H1 (cell line): ENCODE measurements at regions not wholly inside any gene's neighbourhood (a gene's known extent, or its start where the extent isn't known, plus 50 kb on each side); places are given as distances from the start of the nearest gene placed in this dataset.

Experiments
- CTCF ChIA-PET: fragments of 300-600 bp; sonication (Branson Sonifier 250); formaldehyde crosslinking; loops from one replicate; lab custom pipeline; 2021; ENCODE audit not compliant: partially characterized antibody; lab: Charles Lee
- POLR2A ChIA-PET: fragments of 300-600 bp; sonication (Branson Sonifier 250); formaldehyde crosslinking; loops from one replicate; lab custom pipeline; 2021; ENCODE audit warnings: inconsistent platforms; ENCODE audit not compliant: partially characterized antibody; lab: Charles Lee
- DNase-seq, 2 experiments: peaks; one replicate each; pipeline versions ENCODE4 v3.0.0 to v3.0.0-alpha.2; 2010 to 2022; ENCODE audit warnings: low spot score in 2 of 2, low read depth in 1 of 2, mixed read lengths in 1 of 2
- FAIRE-seq: peaks from 2 replicates; lab custom pipeline; 2011; peaks lifted over from hg19 to GRCh38; lab: Jason Lieb, UNC
- H2AFZ ChIP-seq: 2 replicates; pipeline ENCODE4 v1.8.1; 2012; ENCODE audit warnings: low read length, inconsistent platforms
- H2AK5ac ChIP-seq: 2 replicates; pipeline ENCODE4 v1.6.1; 2013; ENCODE audit warnings: low read depth, low read length
- H2BK120ac ChIP-seq: replicated peaks from 2 replicates; pipeline ENCODE3; 2013; ENCODE audit warnings: low read depth, low read length, inconsistent platforms
- H2BK12ac ChIP-seq: 2 replicates; pipeline ENCODE4 v1.6.1; 2013; ENCODE audit warnings: low read depth, low read length
- H2BK15ac ChIP-seq: 2 replicates; pipeline ENCODE4 v1.6.1; 2013; ENCODE audit warnings: low read length
- H2BK20ac ChIP-seq: 2 replicates; pipeline ENCODE4 v1.6.1; 2013; ENCODE audit warnings: low read length
- H2BK5ac ChIP-seq: 2 replicates; pipeline ENCODE4 v1.6.1; 2013; ENCODE audit warnings: low read depth, low read length
- H3K14ac ChIP-seq: 2 replicates; pipeline ENCODE4 v1.6.1; 2013; ENCODE audit warnings: inconsistent platforms; ENCODE audit not compliant: insufficient read length
- H3K18ac ChIP-seq: 2 replicates; pipeline ENCODE4 v1.6.1; 2013; ENCODE audit warnings: low read length; ENCODE audit errors: extremely low read depth
- H3K23ac ChIP-seq: 2 replicates; pipeline ENCODE4 v1.6.1; 2013; ENCODE audit warnings: inconsistent platforms; ENCODE audit not compliant: insufficient read length
- H3K23me2 ChIP-seq: 2 replicates; pipeline ENCODE4 v1.6.1; 2013; ENCODE audit warnings: low read depth, low read length
- H3K27ac ChIP-seq: 2 replicates; pipeline ENCODE4 v1.6.1; 2011; ENCODE audit warnings: low read depth, low read length, inconsistent platforms
- H3K27me3 ChIP-seq, 4 experiments: replicated peaks in 1 of 4; 1 replicate in 1 of 4; 2 replicates in 3 of 4; pipeline versions ENCODE4 v1.6.1 to v1.8.1; 2011 to 2013; ENCODE audit warnings: low read length in 3 of 4, mild to moderate bottlenecking in 3 of 4, inconsistent platforms in 2 of 4, mixed read lengths in 2 of 4, moderate library complexity in 1 of 4; ENCODE audit not compliant: control insufficient read depth in 3 of 4, insufficient read depth in 3 of 4; ENCODE audit errors: extremely low read depth in 1 of 4
- H3K36me3 ChIP-seq, 4 experiments: 2 replicates each; pipeline versions ENCODE4 v1.6.1 to v1.8.1; 2011 to 2013; ENCODE audit warnings: mild to moderate bottlenecking in 4 of 4, low read length in 3 of 4, moderate library complexity in 2 of 4, control low read depth in 1 of 4, inconsistent platforms in 1 of 4; ENCODE audit not compliant: insufficient read depth in 4 of 4, control insufficient read depth in 2 of 4
- H3K4ac ChIP-seq: replicated peaks from 2 replicates; pipeline ENCODE3; 2013; ENCODE audit warnings: low read length, low read depth, mixed read lengths, inconsistent platforms; ENCODE audit not compliant: insufficient read length
- H3K4me1 ChIP-seq, 4 experiments: replicated peaks in 1 of 4; 1 replicate in 1 of 4; 2 replicates in 3 of 4; pipeline versions ENCODE4 v1.6.1 to v1.8.1; 2011 to 2013; ENCODE audit warnings: low read length in 3 of 4, inconsistent platforms in 2 of 4, mixed read lengths in 1 of 4; ENCODE audit not compliant: insufficient read depth in 4 of 4, control insufficient read depth in 3 of 4
- H3K4me2 ChIP-seq, 2 experiments: 2 replicates each; pipeline versions ENCODE4 v1.6.1 to v1.8.1; 2011 to 2013; ENCODE audit warnings: low read depth in 2 of 2, low read length in 2 of 2, control low read depth in 1 of 2, inconsistent platforms in 1 of 2, mild to moderate bottlenecking in 1 of 2; ENCODE audit not compliant: insufficient read depth in 1 of 2
- H3K4me3 ChIP-seq, 4 experiments: fragments of 200-600, 300-600 bp in 1 of 4; sonication (generic), shearing (Covaris generic), sonication (Bioruptor Twin) in 1 of 4; 2 replicates each; pipeline versions ENCODE4 v1.5.1 to v1.8.1; 2011 to 2016; ENCODE audit warnings: low read length in 4 of 4, low read depth in 3 of 4, control low read depth in 2 of 4, inconsistent platforms in 2 of 4, mild to moderate bottlenecking in 2 of 4, mixed read lengths in 1 of 4, moderate library complexity in 1 of 4; ENCODE audit not compliant: insufficient read depth in 2 of 4; ENCODE audit errors: extremely low read depth in 1 of 4
- H3K56ac ChIP-seq: replicated peaks from 2 replicates; pipeline ENCODE3; 2013; ENCODE audit warnings: low read depth, mild to moderate bottlenecking, mixed read lengths, low read length, inconsistent platforms; ENCODE audit not compliant: insufficient read length
- H3K79me1 ChIP-seq: 2 replicates; pipeline ENCODE4 v1.6.1; 2013; ENCODE audit warnings: low read depth, low read length, control low read depth
- H3K79me2 ChIP-seq, 2 experiments: 2 replicates each; pipeline versions ENCODE4 v1.6.1 to v1.8.1; 2012 to 2013; ENCODE audit warnings: low read length in 2 of 2, mild to moderate bottlenecking in 2 of 2, inconsistent platforms in 1 of 2; ENCODE audit not compliant: insufficient read depth in 2 of 2, control insufficient read depth in 1 of 2
- H3K9ac ChIP-seq, 4 experiments: replicated peaks in 1 of 4; 1 replicate in 1 of 4; 2 replicates in 3 of 4; pipeline versions ENCODE4 v1.6.1 to v1.8.1; 2011 to 2013; ENCODE audit warnings: low read depth in 3 of 4, low read length in 3 of 4, control low read depth in 2 of 4, mild to moderate bottlenecking in 2 of 4, moderate library complexity in 2 of 4, inconsistent platforms in 1 of 4; ENCODE audit errors: extremely low read depth in 1 of 4
- H3K9me3 ChIP-seq, 2 experiments: 2 replicates each; pipeline versions ENCODE4 v1.6.1 to v1.8.1; 2012 to 2013; ENCODE audit warnings: mild to moderate bottlenecking in 2 of 2, moderate library complexity in 2 of 2, control low read depth in 1 of 2, inconsistent platforms in 1 of 2, low read depth in 1 of 2, low read length in 1 of 2, mixed read lengths in 1 of 2; ENCODE audit not compliant: insufficient read depth in 2 of 2
- H4K20me1 ChIP-seq, 2 experiments: replicated peaks in 1 of 2; 2 replicates each; pipeline versions ENCODE3 to v1.8.1; 2011 to 2013; ENCODE audit warnings: inconsistent platforms in 2 of 2, low read length in 2 of 2, mild to moderate bottlenecking in 1 of 2; ENCODE audit not compliant: insufficient read depth in 2 of 2, control insufficient read depth in 1 of 2
- H4K5ac ChIP-seq: 2 replicates; pipeline ENCODE4 v1.6.1; 2013; ENCODE audit warnings: low read length, low read depth, mixed read lengths, inconsistent platforms; ENCODE audit not compliant: insufficient read length
- H4K8ac ChIP-seq: 2 replicates; pipeline ENCODE4 v1.8.0; 2013; ENCODE audit warnings: mild to moderate bottlenecking, moderate library complexity, low read length, inconsistent platforms; ENCODE audit not compliant: insufficient read depth; ENCODE audit errors: extremely low read depth
- H4K91ac ChIP-seq: replicated peaks from 2 replicates; pipeline ENCODE3; 2013; ENCODE audit warnings: low read length, mixed read lengths, inconsistent platforms; ENCODE audit not compliant: insufficient read length
- BCL11A ChIP-seq, 2 experiments: IDR thresholded peaks; one replicate each; pipeline ENCODE4 v1.6.1; 2011; ENCODE audit warnings: low read depth in 2 of 2, low read length in 2 of 2, mild to moderate bottlenecking in 2 of 2
- CBX8 ChIP-seq: fragments of 300-800, 300-1000 bp; sonication (generic); IDR thresholded peaks from 2 replicates; pipeline ENCODE4 v1.7.1; 2016; ENCODE audit warnings: low read depth, low read length, borderline replicate concordance
- EZH2 ChIP-seq: fragments of 200-600 bp; sonication (generic); IDR thresholded peaks from 2 replicates; pipeline ENCODE4 v1.7.1; 2012; ENCODE audit warnings: low read depth, mild to moderate bottlenecking, moderate library complexity, low read length, inconsistent platforms; ENCODE audit not compliant: severe bottlenecking
- WGBS, 2 experiments: shearing (Covaris generic) in 1 of 2; methylation state at CpG; one replicate each; pipeline versions ENCODE4 v1.1.6 to v1.1.7; 2013 to 2015; ENCODE audit warnings: low lambda C conversion rate in 2 of 2, mixed read lengths in 2 of 2, inconsistent platforms in 1 of 2, low coverage in 1 of 2, missing lambda C conversion rate in 1 of 2; ENCODE audit not compliant: insufficient replicate concordance in 2 of 2, insufficient coverage in 1 of 2, insufficient read length in 1 of 2; ENCODE audit errors: extremely low coverage in 1 of 2, missing lambda C conversion rate in 1 of 2; 5-methylcytosine and 5-hydroxymethylcytosine counted together
- TF ChIP-seq, protein P1 (sequence below): IDR thresholded peaks from 2 replicates; pipeline ENCODE4 v1.6.1; 2011; ENCODE audit warnings: low read depth, mild to moderate bottlenecking, low read length; ENCODE audit not compliant: insufficient read depth

DNA sequence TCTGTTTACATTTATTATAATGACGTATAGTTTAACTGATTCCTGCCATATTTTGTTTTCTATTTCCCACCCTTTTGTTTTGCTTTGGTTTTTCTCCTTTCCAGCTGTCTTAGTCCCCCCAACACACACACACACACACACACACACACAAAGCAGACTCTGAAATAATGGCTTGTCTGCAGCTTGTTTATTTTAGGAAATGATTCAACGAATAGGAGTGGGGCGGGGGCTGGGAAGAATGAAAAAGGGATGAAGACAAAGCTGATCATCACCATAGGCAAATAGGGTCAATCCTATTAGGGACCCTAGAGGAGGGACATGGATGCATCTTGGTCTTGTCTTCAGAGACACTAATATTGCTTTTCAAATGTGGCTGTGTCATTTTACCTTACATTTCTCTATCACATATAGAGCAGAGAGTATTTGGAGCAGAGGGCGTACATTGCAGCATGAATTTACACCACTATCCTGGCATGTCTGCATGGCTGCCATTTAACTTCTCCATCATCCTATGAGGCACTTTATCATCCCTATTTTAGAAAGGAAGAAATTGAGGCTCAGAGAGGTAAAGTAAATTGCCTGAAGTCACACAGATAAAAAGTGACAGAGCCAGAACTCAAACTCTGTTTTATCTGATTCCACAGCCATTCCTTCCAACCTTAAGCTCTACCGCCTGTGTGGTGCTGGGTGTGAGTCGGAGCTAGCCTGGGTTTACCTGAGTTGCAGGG lies 147.2 kb upstream of the TPM1 start:
- peak overlapping the region; percentile 61 for H4K91ac ChIP-seq
- H2BK12ac ChIP-seq = 0 out of 2 replicates have a peak overlapping the region, but pooled peaks have one; percentile 85
- no peak overlapping the region for H3K4me2 ChIP-seq
- H3K18ac ChIP-seq = peak overlapping the region; percentile 76; the same call in 1 of the 2 replicates
- no peak overlapping the region for H2BK5ac ChIP-seq
- no peak overlapping the region for H4K5ac ChIP-seq
- no peak overlapping the region; a peak in 1 of 7 replicates for H3K9ac ChIP-seq
- FAIRE-seq (no peak), DNase-seq (no peak)
- no peaks in the 10 kb centered on the region for H4K20me1 ChIP-seq
- no peak overlapping the region for H3K4ac ChIP-seq
- H3K4me3 ChIP-seq = no peak overlapping the region
- peak overlapping the region; percentile 61 for H2BK120ac ChIP-seq
- POLR2A ChIA-PET = interaction anchor here (0.6 to 2.2 kb wide), 5 partner anchors 20 to 571 kb away, joined by 3 to 4 read pairs (median 3); no protein-coding TSS in a partner anchor
- H3K9me3 ChIP-seq = no peaks in the 10 kb centered on the region
- H2BK20ac ChIP-seq = 0 out of 2 replicates have a peak overlapping the region, but pooled peaks have one; percentile 93
- no peak overlapping the region for H3K56ac ChIP-seq
- WGBS, 2 experiments = 84% methylated on average over 6 of the region's 6 CpGs; no CpG with 5 or more reads in 1 of the 2 experiments
- no peaks in the 10 kb centered on the region for H3K79me2 ChIP-seq
- H3K79me1 ChIP-seq = no peaks in the 10 kb centered on the region
- H3K23ac ChIP-seq = no peak overlapping the region
- no peaks in the 10 kb centered on the region for H3K23me2 ChIP-seq
- no peaks in the 10 kb centered on the region for H3K36me3 ChIP-seq
- H2BK15ac ChIP-seq = 0 out of 2 replicates have a peak overlapping the region, but pooled peaks have one; percentile 76
- H3K27me3 ChIP-seq = no peaks in the 10 kb centered on the region
- H3K27ac ChIP-seq = no peak overlapping the region
- no peak overlapping the region for H4K8ac ChIP-seq
- H3K14ac ChIP-seq = no peak overlapping the region
- no peak overlapping the region for H2AFZ ChIP-seq
- no peak overlapping the region for H2AK5ac ChIP-seq
- H3K4me1 ChIP-seq = peaks cover 8 to 14% (median 11%) of the 10 kb centered on the region in 4 experiments
- CTCF ChIA-PET = interaction anchor here (0.6 to 1.0 kb wide), 4 partner anchors 48 to 426 kb away, joined by 3 to 4 read pairs (median 3); no protein-coding TSS in a partner anchor
- TF ChIP-seq, protein P1, sequence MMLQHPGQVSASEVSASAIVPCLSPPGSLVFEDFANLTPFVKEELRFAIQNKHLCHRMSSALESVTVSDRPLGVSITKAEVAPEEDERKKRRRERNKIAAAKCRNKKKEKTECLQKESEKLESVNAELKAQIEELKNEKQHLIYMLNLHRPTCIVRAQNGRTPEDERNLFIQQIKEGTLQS = no peak
- TF ChIP-seq BCL11A (IDR thresholded peaks at IDR 0.05; ENCODE audit: low read depth in 2 of 2, low read length in 2 of 2) = no peak
- TF ChIP-seq CBX8 = no peak
- TF ChIP-seq EZH2 = no peak
